HEK293 (cell line): ENCODE measurements at regions not wholly inside any gene's neighbourhood (a gene's known extent, or its start where the extent isn't known, plus 50 kb on each side); places are given as distances from the start of the nearest gene placed in this dataset.
A peak's percentile ranks its signal among the peaks of the same experiment; 100 is the strongest.

Experiments used
- CTCF ChIA-PET: fragments of 350-600 bp; formaldehyde crosslinking; extraction: SDS; loops from one replicate; lab custom pipeline; 2021; ENCODE audit warnings: antibody characterized with exemption; lab: Yijun Ruan, JAX
- POLR2A ChIA-PET: fragments of 300-600 bp; formaldehyde crosslinking; extraction: SDS; loops from one replicate; lab custom pipeline; 2020; ENCODE audit warnings: antibody characterized with exemption, inconsistent platforms; lab: Yijun Ruan, JAX
- H3K27ac ChIP-seq: fragments of 200-500 bp; sonication (Bioruptor generic); 2 replicates; pipeline ENCODE4 v1.5.1; 2014; ENCODE audit warnings: low read depth, low read length, control low read depth, inconsistent platforms; ENCODE audit errors: extremely low read depth
- H3K36me3 ChIP-seq, 2 experiments: fragments of 200-500 bp in 1 of 2; sonication (Bioruptor generic) in 1 of 2; 1 replicate in 1 of 2; 2 replicates in 1 of 2; pipeline ENCODE4 v1.5.1; 2014 to 2017; ENCODE audit warnings: inconsistent platforms in 2 of 2, low read length in 2 of 2; ENCODE audit not compliant: control insufficient read depth in 2 of 2, insufficient read depth in 1 of 2
- H3K4me1 ChIP-seq: fragments of 200-500 bp; sonication (Bioruptor generic); 2 replicates; pipeline ENCODE4 v1.5.1; 2014; ENCODE audit warnings: mild to moderate bottlenecking, low read length, inconsistent platforms; ENCODE audit not compliant: control insufficient read depth, insufficient read depth
- H3K4me3 ChIP-seq: 2 replicates; pipeline ENCODE4 v1.5.1; 2011; ENCODE audit warnings: low read depth, mild to moderate bottlenecking, control low read depth, low read length, moderate library complexity
- H3K9me3 ChIP-seq: fragments of 200-500 bp; sonication (Bioruptor generic); 2 replicates; pipeline ENCODE4 v1.5.1; 2014; ENCODE audit warnings: low read depth, low read length, inconsistent platforms; ENCODE audit not compliant: control insufficient read depth, insufficient read depth
- BCL6B ChIP-seq: fragments of 450-650 bp; formaldehyde crosslinking; IDR thresholded peaks from 2 replicates; pipeline ENCODE4 v1.5.1; 2017; ENCODE audit warnings: missing biosample characterization, missing genetic modification characterization
- KLF1 ChIP-seq: fragments of 450-650 bp; formaldehyde crosslinking; IDR thresholded peaks from 2 replicates; pipeline ENCODE4 v1.5.1; 2016; ENCODE audit warnings: missing biosample characterization, missing genetic modification characterization
- MEIS1 ChIP-seq: sonication (generic); formaldehyde crosslinking; IDR thresholded peaks from 2 replicates; pipeline ENCODE4 v1.8.1; 2022; ENCODE audit warnings: missing genetic modification reagents, mild to moderate bottlenecking, borderline replicate concordance
- TCF7L2 ChIP-seq: IDR thresholded peaks from 2 replicates; pipeline ENCODE4 v1.6.1; 2011; ENCODE audit warnings: low read depth, mild to moderate bottlenecking, inconsistent platforms, low read length, moderate library complexity, borderline replicate concordance
- YY2 ChIP-seq: fragments of 450-650 bp; formaldehyde crosslinking; IDR thresholded peaks from 2 replicates; pipeline ENCODE4 v1.5.1; 2016; ENCODE audit warnings: missing biosample characterization, missing genetic modification characterization
- ZIC2 ChIP-seq: fragments of 450-650 bp; formaldehyde crosslinking; IDR thresholded peaks from 2 replicates; pipeline ENCODE4 v1.5.1; 2016; ENCODE audit warnings: missing biosample characterization, missing genetic modification characterization
- ZNF155 ChIP-seq: fragments of 450-650 bp; formaldehyde crosslinking; IDR thresholded peaks from 2 replicates; pipeline ENCODE4 v1.5.1; 2016; ENCODE audit warnings: missing biosample characterization, missing genetic modification characterization
- ZNF24 ChIP-seq: fragments of 450-650 bp; formaldehyde crosslinking; IDR thresholded peaks from 2 replicates; pipeline ENCODE4 v1.5.1; 2016; ENCODE audit warnings: missing biosample characterization, missing genetic modification characterization
- ZNF394 ChIP-seq: fragments of 450-650 bp; formaldehyde crosslinking; IDR thresholded peaks from 2 replicates; pipeline ENCODE4 v1.5.1; 2016; ENCODE audit warnings: missing biosample characterization, missing genetic modification characterization, mild to moderate bottlenecking, moderate library complexity, borderline replicate concordance
- ZNF48 ChIP-seq: fragments of 450-650 bp; formaldehyde crosslinking; IDR thresholded peaks from 2 replicates; pipeline ENCODE4 v1.5.1; 2016; ENCODE audit warnings: missing biosample characterization, missing genetic modification characterization
- ZNF510 ChIP-seq: fragments of 450-650 bp; formaldehyde crosslinking; IDR thresholded peaks from 2 replicates; pipeline ENCODE4 v1.5.1; 2018; ENCODE audit warnings: mild to moderate bottlenecking, missing genetic modification characterization, missing biosample characterization; ENCODE audit not compliant: insufficient replicate concordance
- ZNF514 ChIP-seq: fragments of 450-650 bp; formaldehyde crosslinking; IDR thresholded peaks from 2 replicates; pipeline ENCODE4 v1.5.1; 2016; ENCODE audit warnings: missing biosample characterization, missing genetic modification characterization
- ZNF596 ChIP-seq: fragments of 450-650 bp; IDR thresholded peaks from 2 replicates; pipeline ENCODE4 v1.5.0; 2018; ENCODE audit warnings: missing biosample characterization, mild to moderate bottlenecking, missing genetic modification characterization, moderate library complexity
- ZNF600 ChIP-seq: fragments of 450-650 bp; formaldehyde crosslinking; IDR thresholded peaks from 2 replicates; pipeline ENCODE4 v1.5.1; 2016; ENCODE audit warnings: missing biosample characterization, missing genetic modification characterization
- ZNF639 ChIP-seq: fragments of 450-650 bp; formaldehyde crosslinking; IDR thresholded peaks from 2 replicates; pipeline ENCODE4 v1.5.1; 2016; ENCODE audit warnings: missing biosample characterization, missing genetic modification characterization
- ZNF645 ChIP-seq: fragments of 450-650 bp; formaldehyde crosslinking; IDR thresholded peaks from 2 replicates; pipeline ENCODE4; 2016; ENCODE audit warnings: missing biosample characterization, missing genetic modification characterization
- ZNF776 ChIP-seq: fragments of 450-650 bp; formaldehyde crosslinking; IDR thresholded peaks from 2 replicates; pipeline ENCODE4 v1.5.0; 2017; ENCODE audit warnings: missing biosample characterization, missing genetic modification characterization, borderline replicate concordance
- ZNF830 ChIP-seq: fragments of 450-650 bp; IDR thresholded peaks from 2 replicates; pipeline ENCODE4 v1.5.0; 2018; ENCODE audit warnings: missing biosample characterization, missing genetic modification characterization, low read depth, mild to moderate bottlenecking, moderate library complexity
- ZSCAN23 ChIP-seq: fragments of 450-650 bp; formaldehyde crosslinking; IDR thresholded peaks from 2 replicates; pipeline ENCODE4 v1.5.1; 2016; ENCODE audit warnings: missing biosample characterization, missing genetic modification characterization

DNA sequence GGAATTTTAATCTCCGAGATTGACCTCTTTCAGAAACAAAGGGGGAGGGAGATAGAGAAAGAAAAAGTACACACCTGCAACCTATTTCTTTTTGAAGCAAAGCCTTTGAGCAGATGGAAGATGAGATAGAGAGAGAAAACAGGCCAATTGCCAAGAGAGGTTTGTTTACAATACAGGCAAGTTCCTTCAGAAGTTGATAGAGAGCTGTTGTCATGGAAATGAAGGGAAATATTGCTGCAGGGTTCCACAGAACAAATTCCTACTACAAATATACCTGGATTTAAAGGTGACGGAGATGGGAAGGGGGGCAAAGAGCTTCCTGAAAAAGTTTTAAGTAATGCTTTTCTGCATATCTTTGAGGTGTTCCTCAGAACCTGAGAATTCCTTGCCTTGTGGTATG, 388.4 kb downstream of the NDFIP2 start:
- TF ChIP-seq TCF7L2 (peak; percentile 64; the same call in 1 of the 2 replicates), ZNF394 (no peak), ZIC2 (tag by site-specific recombination) (no peak), ZSCAN23 (tag by site-specific recombination) (no peak), ZNF596 (tag by site-specific recombination) (0 out of 2 replicates have a peak, but pooled peaks have one; percentile 14)
- Histone ChIP-seq H3K27ac (no peak overlapping the region), H3K36me3 (no peaks in the 10 kb centered on the region), H3K9me3 (no peaks in the 10 kb centered on the region), H3K4me1 (no peaks in the 10 kb centered on the region), H3K4me3 (no peak overlapping the region)
- POLR2A ChIA-PET: no interaction called here
- CTCF ChIA-PET: no interaction called here

DNA sequence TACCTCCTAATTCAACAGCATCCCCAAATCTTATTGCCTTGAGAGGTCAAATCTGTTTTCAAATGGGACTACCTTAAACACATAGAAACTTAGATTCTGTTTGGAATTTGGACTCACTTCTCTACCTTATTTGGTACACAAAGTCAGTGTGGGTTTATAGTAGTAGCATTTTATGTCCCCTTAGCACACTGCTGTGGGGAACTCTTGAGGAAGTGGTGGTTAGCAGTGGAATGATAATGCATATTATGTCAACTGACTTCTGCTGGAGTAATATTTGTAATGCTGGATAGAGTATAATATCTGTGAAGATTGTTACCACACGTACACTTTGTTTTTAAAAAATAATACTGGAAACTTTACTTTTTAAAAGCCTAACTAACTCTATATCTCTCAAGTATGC, 386.3 kb downstream of the NDFIP2 start:
- Histone ChIP-seq H3K27ac (no peak overlapping the region), H3K4me1 (no peaks in the 10 kb centered on the region), H3K4me3 (no peak overlapping the region), H3K36me3 (no peaks in the 10 kb centered on the region), H3K9me3 (no peaks in the 10 kb centered on the region)
- CTCF ChIA-PET: no interaction called here
- no peak for TF ChIP-seq ZNF600 (tag by site-specific recombination)
- TF ChIP-seq ZNF639: no peak
- no peak for TF ChIP-seq KLF1 (tag by site-specific recombination)
- TF ChIP-seq ZNF155 (tag by site-specific recombination): no peak
- no peak for TF ChIP-seq ZNF24 (tag by site-specific recombination)
- TF ChIP-seq ZNF776 (tag by site-specific recombination): no peak
- no peak for TF ChIP-seq ZNF514 (tag by site-specific recombination)
- POLR2A ChIA-PET: no interaction called here

- TF ChIP-seq ZNF48 (tag by site-specific recombination): no peak
- TF ChIP-seq ZNF510 (tag by site-specific recombination): no peak
- no peak for TF ChIP-seq MEIS1 (CRISPR knock-in tag)
- TF ChIP-seq YY2 (tag by site-specific recombination): no peak
- TF ChIP-seq ZNF830: no peak
- H3K4me3 ChIP-seq: no peak overlapping the region
- H3K27ac ChIP-seq: no peak overlapping the region
- ChIA-PET CTCF (no interaction called here), POLR2A (no interaction called here)
- no peaks in the 10 kb centered on the region for H3K36me3 ChIP-seq
- H3K4me1 ChIP-seq: no peaks in the 10 kb centered on the region
- no peaks in the 10 kb centered on the region for H3K9me3 ChIP-seq
Observed at GRCh38 chr13:79866436-79866835, 385.5 kb downstream of the NDFIP2 start.

DNA sequence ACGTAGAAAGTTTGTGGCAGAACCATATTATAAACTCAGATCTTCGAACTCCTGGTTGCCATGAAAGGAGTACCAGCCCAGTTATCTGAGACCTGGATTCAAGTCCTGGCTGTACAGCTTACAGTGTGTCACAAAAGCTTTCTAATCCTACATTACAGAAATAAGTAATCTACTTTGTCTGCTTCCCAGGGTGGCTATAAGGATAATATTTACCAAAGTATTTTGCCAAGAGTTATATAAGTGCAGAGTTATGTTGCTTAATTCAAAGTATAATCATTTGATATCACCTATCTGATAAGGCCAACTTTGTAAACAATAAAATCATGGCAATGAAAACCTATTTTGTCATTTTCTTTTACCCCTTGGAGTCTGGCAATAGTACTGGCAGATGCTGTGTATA, 381.6 kb downstream of the NDFIP2 start:
- no peaks in the 10 kb centered on the region for H3K9me3 ChIP-seq
- no peak overlapping the region for H3K27ac ChIP-seq
- no peaks in the 10 kb centered on the region for H3K36me3 ChIP-seq
- no peaks in the 10 kb centered on the region for H3K4me1 ChIP-seq
- ChIA-PET CTCF (no interaction called here), POLR2A (no interaction called here)
- no peak for TF ChIP-seq BCL6B (tag by site-specific recombination)
- no peak for TF ChIP-seq ZNF645 (tag by site-specific recombination)
- no peak overlapping the region for H3K4me3 ChIP-seq
